Umbilical cord (tissue), 1 donor: ENCODE measurements at regions not wholly inside any gene's neighbourhood (a gene's known extent, or its start where the extent isn't known, plus 50 kb on each side); places are given as distances from the start of the nearest gene placed in this dataset.
A peak's percentile ranks its signal among the peaks of the same experiment; 100 is the strongest.
"Not testable (repeated sequence)": the region's sequence is repeated elsewhere in the genome, so short reads cannot be mapped to it uniquely, and the experiment has no call there.

Experiments
- DNase-seq: peaks from one replicate; pipeline ENCODE4 v3.0.0-alpha.2; 2015; ENCODE audit warnings: low spot score

GRCh38 chr20:40849456-40849855 is 160.4 kb upstream of the MAFB start:
- no peak for DNase-seq

GRCh38 chr20:40851051-40851450 is 162.0 kb upstream of the MAFB start:
- DNase-seq = no peak

- DNase-seq = no peak
Observed at GRCh38 chr20:40855269-40855668, 166.2 kb upstream of the MAFB start.

GRCh38 chr20:40856653-40857052 is 167.6 kb upstream of the MAFB start:
- no peak for DNase-seq

- peak; percentile 75 for DNase-seq
Observed at GRCh38 chr20:40860487-40860902, 168.1 kb upstream of the TOP1 start.

GRCh38 chr20:40861427-40862008 is 167.1 kb upstream of the TOP1 start:
- no peak for DNase-seq

GRCh38 chr20:40863355-40863919 is 165.2 kb upstream of the TOP1 start:
- DNase-seq = no peak

GRCh38 chr20:40864470-40864869 is 164.2 kb upstream of the TOP1 start:
- no peak for DNase-seq

- DNase-seq = no peak
Observed at GRCh38 chr20:40865095-40865494, 163.5 kb upstream of the TOP1 start.

- DNase-seq = no peak
Observed at GRCh38 chr20:40866056-40866455, 162.6 kb upstream of the TOP1 start.

GRCh38 chr20:40868551-40869217 is 159.9 kb upstream of the TOP1 start:
- DNase-seq = peak; percentile 78

- DNase-seq = no peak
Observed at GRCh38 chr20:40869218-40870147, 159.1 kb upstream of the TOP1 start.

GRCh38 chr20:40875116-40876085 is 153.2 kb upstream of the TOP1 start:
- DNase-seq = no peak

GRCh38 chr20:40878099-40878498 is 150.5 kb upstream of the TOP1 start:
- DNase-seq = not testable (repeated sequence)

- no peak for DNase-seq
Observed at GRCh38 chr20:40880063-40880728, 148.4 kb upstream of the TOP1 start.

- DNase-seq = no peak
Observed at GRCh38 chr20:40880729-40881109, 147.9 kb upstream of the TOP1 start.

- no peak for DNase-seq
Observed at GRCh38 chr20:40882152-40882551, 146.5 kb upstream of the TOP1 start.

GRCh38 chr20:40883097-40883496 is 145.5 kb upstream of the TOP1 start:
- DNase-seq = no peak

- DNase-seq = no peak
Observed at GRCh38 chr20:40887105-40887504, 141.5 kb upstream of the TOP1 start.

- not testable (repeated sequence) for DNase-seq
Observed at GRCh38 chr20:40889266-40889665, 139.4 kb upstream of the TOP1 start.
